Activated T-helper 2 cell treated with anti-CD3 and anti-CD28 coated beads, Interferon-gamma antibody, Interleukin-2, Interleukin-4, amounts not matched to agents 10 μg/mL and 5 μg/mL and 100 μg/mL, durations not matched to agents 14 hours and 24 hours and 36 hours (primary cell): ENCODE measurements at regions not wholly inside any gene's neighbourhood (a gene's known extent, or its start where the extent isn't known, plus 50 kb on each side); places are given as distances from the start of the nearest gene placed in this dataset.

ENCODE experiments used
- DNase-seq: peaks from one replicate; pipeline ENCODE4 v3.0.0; 2021; ENCODE audit warnings: low spot score
- H3K27ac Mint-ChIP-seq: one replicate; pipeline ENCODE4 v1.8.0; 2021; ENCODE audit warnings: mixed read lengths
- H3K27me3 Mint-ChIP-seq: one replicate; pipeline ENCODE4 v1.8.0; 2021; ENCODE audit warnings: low read depth, mixed read lengths
- H3K36me3 Mint-ChIP-seq: one replicate; pipeline ENCODE4 v1.8.0; 2021; ENCODE audit warnings: low read depth, mixed read lengths
- H3K4me1 Mint-ChIP-seq: one replicate; pipeline ENCODE4 v1.8.0; 2021; ENCODE audit warnings: low read depth, mixed read lengths
- H3K4me3 Mint-ChIP-seq: one replicate; pipeline ENCODE4 v1.8.0; 2021; ENCODE audit warnings: low read depth, mild to moderate bottlenecking, moderate library complexity, mixed read lengths
- H3K9me3 Mint-ChIP-seq: one replicate; pipeline ENCODE4 v1.8.0; 2021; ENCODE audit warnings: mixed read lengths
- intact Hi-C: fragments of 100-400 bp; cut with micrococcal nuclease; formaldehyde crosslinking; loops from one replicate; pipeline ENCODE4 v1.15.1; 2023

GRCh38 chr5:164341056-164341619, 835.7 kb downstream of the MAT2B start:
- Mint-ChIP-seq H3K4me1 (no peaks in the 10 kb centered on the region), H3K9me3 (peaks cover 3% of the 10 kb centered on the region), H3K36me3 (no peaks in the 10 kb centered on the region), H3K27me3 (no peaks in the 10 kb centered on the region), H3K27ac (no peak overlapping the region), H3K4me3 (no peak overlapping the region)
- intact Hi-C loops, result no loop called here
- DNase-seq, result no peak

DNA sequence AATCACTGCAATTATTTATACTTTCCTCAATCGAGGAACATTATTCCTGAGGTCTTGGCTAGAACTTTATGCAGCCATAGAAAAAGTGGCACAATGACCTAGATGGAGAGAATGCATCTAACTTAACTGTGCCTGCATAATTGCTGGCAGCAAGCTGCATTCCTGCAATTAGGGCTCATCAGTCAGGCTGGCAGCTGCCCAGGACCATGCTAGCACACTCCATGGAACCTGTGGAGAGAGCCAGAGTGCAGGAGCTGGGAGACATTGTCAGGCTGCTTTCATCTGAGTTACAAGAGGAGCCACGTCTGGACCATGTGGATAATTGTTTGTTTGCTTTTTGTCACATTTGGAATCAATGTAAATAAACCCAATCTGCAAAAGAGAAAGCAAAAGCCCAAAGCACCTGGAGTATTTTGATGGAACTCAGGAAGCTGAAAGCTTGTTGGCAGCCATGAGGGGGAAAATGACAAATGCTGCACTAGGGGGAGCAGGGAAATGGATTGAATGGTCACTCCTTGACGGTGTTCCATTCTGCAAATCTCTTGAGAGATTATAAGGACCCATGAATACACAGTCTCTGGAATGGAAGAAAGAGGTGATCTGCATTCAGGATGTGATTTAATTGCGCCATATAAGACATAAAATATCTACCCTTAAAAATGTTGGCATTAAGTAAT, 839.9 kb downstream of the MAT2B start:
- Mint-ChIP-seq H3K4me1 (no peaks in the 10 kb centered on the region), H3K9me3 (peaks cover 5% of the 10 kb centered on the region), H3K27ac (no peak overlapping the region), H3K27me3 (no peaks in the 10 kb centered on the region), H3K36me3 (no peaks in the 10 kb centered on the region), H3K4me3 (no peak overlapping the region)
- no peak for DNase-seq
- intact Hi-C loops, result no loop called here

DNA sequence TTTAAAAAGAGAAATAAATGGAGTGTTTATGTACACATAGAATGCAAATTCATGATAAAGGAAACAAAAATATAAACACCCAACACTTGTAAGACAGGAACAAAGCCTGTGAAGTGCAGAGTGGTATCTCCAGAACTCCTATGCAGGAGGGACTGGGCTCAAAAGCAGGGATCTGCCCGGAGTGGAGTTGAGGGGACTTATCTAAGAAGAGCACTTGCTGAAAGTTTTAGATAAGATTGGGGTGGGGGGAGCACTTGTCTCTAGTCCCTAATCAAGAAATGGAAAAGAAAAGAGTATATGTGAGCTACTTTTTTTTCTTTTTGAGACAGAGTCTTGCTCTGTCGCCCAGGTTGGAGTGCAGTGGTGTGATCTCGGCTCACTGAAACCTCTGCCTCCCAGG, 840.4 kb downstream of the MAT2B start:
- peaks cover 9% of the 10 kb centered on the region for H3K9me3 Mint-ChIP-seq
- intact Hi-C loops, result no loop called here
- H3K36me3 Mint-ChIP-seq, result no peaks in the 10 kb centered on the region
- no peak for DNase-seq
- no peaks in the 10 kb centered on the region for H3K27me3 Mint-ChIP-seq
- H3K27ac Mint-ChIP-seq, result no peak overlapping the region
- H3K4me3 Mint-ChIP-seq, result no peak overlapping the region
- H3K4me1 Mint-ChIP-seq, result no peaks in the 10 kb centered on the region

DNA sequence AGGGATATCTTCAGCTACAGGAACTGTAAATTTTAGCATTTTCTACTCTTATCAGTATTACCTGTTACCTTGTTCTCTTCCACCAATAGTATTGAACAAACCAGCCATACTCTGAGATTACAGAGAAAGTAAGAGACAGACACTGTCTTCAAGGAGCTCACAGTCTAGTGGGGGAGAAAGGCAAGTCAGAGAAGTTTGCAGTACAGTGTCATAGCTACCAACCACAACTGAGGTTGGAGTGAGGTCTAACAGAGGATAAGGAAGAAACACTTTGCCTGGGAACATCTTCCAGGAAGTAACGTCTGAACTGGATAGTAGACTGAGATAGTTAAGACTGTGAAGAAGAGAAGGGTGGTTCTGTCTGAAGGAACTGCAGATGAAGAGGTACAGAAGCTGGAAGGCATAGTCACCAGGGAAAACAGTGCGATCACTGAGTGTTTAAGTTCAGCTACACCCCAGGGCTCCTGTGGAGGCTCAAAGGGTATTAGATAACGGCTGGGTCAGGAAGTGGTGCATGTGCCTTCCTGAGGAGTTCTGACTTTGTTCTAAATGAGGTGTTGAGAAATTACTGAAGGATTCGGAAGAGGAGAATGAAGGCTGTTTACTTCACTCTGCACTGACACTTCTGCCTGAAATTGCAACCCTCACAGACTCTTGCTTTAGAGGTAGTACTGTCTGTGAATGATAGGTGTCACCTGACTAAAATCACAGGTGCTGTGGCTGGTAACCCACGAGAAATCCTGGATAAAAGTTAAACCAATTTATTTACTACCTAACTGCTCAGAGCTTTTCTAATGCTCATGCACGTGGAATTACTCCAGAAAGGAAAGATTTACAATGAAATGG, 841.6 kb downstream of the MAT2B start:
- no peak for DNase-seq
- Mint-ChIP-seq H3K4me3 (no peak overlapping the region), H3K27me3 (no peaks in the 10 kb centered on the region), H3K27ac (no peak overlapping the region), H3K4me1 (no peaks in the 10 kb centered on the region), H3K36me3 (no peaks in the 10 kb centered on the region), H3K9me3 (peaks cover 9% of the 10 kb centered on the region)
- intact Hi-C loops, result no loop called here

DNA sequence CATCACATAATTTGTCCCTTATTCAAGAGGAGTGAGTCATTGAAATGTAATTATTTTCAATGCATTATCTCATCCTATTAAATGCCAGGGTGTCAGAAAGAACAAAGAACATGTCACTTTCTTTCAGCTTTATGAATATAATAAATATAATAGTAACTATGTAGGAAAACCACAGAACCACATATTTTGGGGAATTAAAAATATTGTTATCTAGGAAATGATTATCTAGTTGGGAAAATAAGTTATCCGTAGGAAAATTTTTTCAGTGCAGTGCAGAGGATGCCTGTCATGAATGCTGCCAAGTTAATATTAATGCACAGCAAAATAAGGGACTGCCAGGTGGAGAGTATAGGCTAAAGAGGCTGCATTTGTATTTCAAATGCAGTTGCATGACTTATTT, 844.8 kb downstream of the MAT2B start:
- H3K27me3 Mint-ChIP-seq, result no peaks in the 10 kb centered on the region
- intact Hi-C loops, result no loop called here
- H3K4me1 Mint-ChIP-seq, result no peaks in the 10 kb centered on the region
- H3K4me3 Mint-ChIP-seq, result no peak overlapping the region
- H3K27ac Mint-ChIP-seq, result no peak overlapping the region
- no peak for DNase-seq
- H3K36me3 Mint-ChIP-seq, result no peaks in the 10 kb centered on the region
- H3K9me3 Mint-ChIP-seq, result peaks cover 9% of the 10 kb centered on the region

DNA sequence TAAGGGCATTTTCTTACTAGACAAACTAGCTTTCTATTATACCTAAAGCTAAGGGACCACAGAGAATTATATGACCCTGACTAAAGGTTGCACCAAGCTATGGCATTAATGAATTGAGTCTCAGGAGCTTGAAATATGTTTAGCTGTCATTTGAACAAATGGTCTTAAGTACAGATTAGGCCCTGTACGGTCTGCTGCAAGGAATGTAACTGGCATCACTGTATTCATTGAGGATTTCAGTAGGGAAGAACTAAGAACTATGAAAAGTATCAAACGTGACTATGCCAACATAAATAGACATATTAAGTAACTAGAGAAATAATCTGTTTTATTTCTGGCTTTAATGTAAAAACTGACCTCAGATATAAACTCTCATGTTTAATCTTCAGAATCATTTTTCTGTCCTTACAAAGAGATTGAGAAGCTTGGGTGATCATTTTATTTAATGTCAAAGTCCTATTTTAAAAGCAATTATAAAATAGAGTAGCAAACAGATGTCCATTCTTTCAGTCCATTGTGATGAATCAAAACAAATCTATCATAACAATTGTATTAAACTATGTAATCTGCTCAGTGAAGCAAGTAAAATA, 845.9 kb downstream of the MAT2B start:
- Mint-ChIP-seq H3K27ac (no peak overlapping the region), H3K27me3 (no peaks in the 10 kb centered on the region), H3K36me3 (no peaks in the 10 kb centered on the region), H3K4me1 (no peaks in the 10 kb centered on the region), H3K4me3 (no peak overlapping the region), H3K9me3 (peaks cover 9% of the 10 kb centered on the region)
- intact Hi-C loops, result no loop called here
- no peak for DNase-seq

- H3K27me3 Mint-ChIP-seq, result no peaks in the 10 kb centered on the region
- H3K36me3 Mint-ChIP-seq, result no peaks in the 10 kb centered on the region
- peaks cover 4% of the 10 kb centered on the region for H3K9me3 Mint-ChIP-seq
- intact Hi-C loops, result no loop called here
- H3K27ac Mint-ChIP-seq, result no peak overlapping the region
- H3K4me1 Mint-ChIP-seq, result no peaks in the 10 kb centered on the region
- H3K4me3 Mint-ChIP-seq, result no peak overlapping the region
- no peak for DNase-seq
These were observed 847.3 kb downstream of the MAT2B start for GRCh38 chr5:164352695-164353094.

GRCh38 chr5:164353155-164353554, 847.7 kb downstream of the MAT2B start:
- Mint-ChIP-seq H3K4me3 (no peak overlapping the region), H3K9me3 (peaks cover 4% of the 10 kb centered on the region), H3K27me3 (no peaks in the 10 kb centered on the region), H3K4me1 (no peaks in the 10 kb centered on the region), H3K36me3 (no peaks in the 10 kb centered on the region), H3K27ac (no peak overlapping the region)
- intact Hi-C loops, result no loop called here
- no peak for DNase-seq

GRCh38 chr5:164354139-164354751, 848.8 kb downstream of the MAT2B start:
- Mint-ChIP-seq H3K4me3 (no peak overlapping the region), H3K4me1 (no peaks in the 10 kb centered on the region), H3K27me3 (no peaks in the 10 kb centered on the region), H3K27ac (no peak overlapping the region), H3K36me3 (no peaks in the 10 kb centered on the region), H3K9me3 (peaks cover 4% of the 10 kb centered on the region)
- no peak for DNase-seq
- intact Hi-C loops, result no loop called here

GRCh38 chr5:164355267-164355830, 849.9 kb downstream of the MAT2B start:
- Mint-ChIP-seq H3K4me1 (no peaks in the 10 kb centered on the region), H3K27me3 (no peaks in the 10 kb centered on the region), H3K4me3 (no peak overlapping the region), H3K9me3 (peaks cover 4% of the 10 kb centered on the region), H3K27ac (no peak overlapping the region), H3K36me3 (no peaks in the 10 kb centered on the region)
- intact Hi-C loops, result no loop called here
- no peak for DNase-seq

- no peak for DNase-seq
- Mint-ChIP-seq H3K27ac (no peak overlapping the region), H3K36me3 (no peaks in the 10 kb centered on the region), H3K4me1 (no peaks in the 10 kb centered on the region), H3K4me3 (no peak overlapping the region), H3K27me3 (no peaks in the 10 kb centered on the region), H3K9me3 (no peaks in the 10 kb centered on the region)
- intact Hi-C loops, result no loop called here
These were observed 851.4 kb downstream of the MAT2B start for GRCh38 chr5:164356790-164357189.

DNA sequence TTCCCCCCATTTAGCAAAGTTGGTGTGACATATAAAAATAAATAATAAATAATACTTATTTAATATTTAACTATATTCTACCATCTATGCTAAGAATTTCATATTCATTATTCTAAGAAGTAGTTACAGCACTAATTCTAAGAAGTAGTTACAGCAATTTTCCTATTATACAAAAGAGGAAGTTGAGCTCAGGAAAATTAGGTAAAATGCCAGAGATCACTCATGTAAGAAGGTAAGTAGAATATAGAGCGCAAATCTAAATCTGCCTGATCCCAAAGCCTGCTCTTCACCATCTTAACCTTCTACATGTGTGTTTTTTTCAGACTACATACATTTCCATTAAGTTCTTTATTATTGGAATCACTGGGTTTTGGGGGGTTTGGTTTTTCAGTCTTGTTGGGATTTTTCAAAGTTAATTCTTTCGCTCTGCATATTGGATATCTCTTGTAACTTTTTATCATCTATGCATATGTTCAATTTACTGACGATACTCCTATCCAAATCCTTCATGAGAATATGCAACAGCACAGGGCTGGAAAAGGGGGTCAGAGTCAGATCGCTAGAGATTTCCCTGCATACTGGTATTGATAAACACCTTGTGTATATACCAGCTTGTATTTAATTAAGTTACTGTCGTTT, 852.1 kb downstream of the MAT2B start:
- Mint-ChIP-seq H3K9me3 (no peaks in the 10 kb centered on the region), H3K4me1 (no peaks in the 10 kb centered on the region), H3K27me3 (no peaks in the 10 kb centered on the region), H3K36me3 (no peaks in the 10 kb centered on the region), H3K4me3 (no peak overlapping the region), H3K27ac (no peak overlapping the region)
- intact Hi-C loops, result no loop called here
- DNase-seq, result no peak
